Neural cell (in vitro differentiated cells): ENCODE measurements at regions not wholly inside any gene's neighbourhood (a gene's known extent, or its start where the extent isn't known, plus 50 kb on each side); places are given as distances from the start of the nearest gene placed in this dataset.

ENCODE experiments used
- H2AFZ ChIP-seq: fragments of 200-600, 300-800 bp; sonication (generic), shearing (Covaris generic); 2 replicates; pipeline ENCODE4 v1.6.0; 2014; ENCODE audit warnings: low read depth, mild to moderate bottlenecking, antibody characterized with exemption, low read length, moderate library complexity
- H3F3A ChIP-seq: fragments of 200-600 bp; shearing (Covaris generic); 2 replicates; pipeline ENCODE4 v1.6.1; 2016; ENCODE audit warnings: mild to moderate bottlenecking, moderate library complexity, mixed read lengths, antibody characterized with exemption, low read length; ENCODE audit not compliant: insufficient read depth, poor library complexity, severe bottlenecking
- H3K27ac ChIP-seq: fragments of 200-600, 300-800 bp; sonication (generic), shearing (Covaris generic); 2 replicates; pipeline ENCODE4 v1.5.1; 2014; ENCODE audit warnings: mild to moderate bottlenecking, low read length, moderate library complexity
- H3K27me3 ChIP-seq: fragments of 300-800, 200-600 bp; sonication (generic), shearing (Covaris generic); 2 replicates; pipeline ENCODE4 v1.6.0; 2014; ENCODE audit warnings: mild to moderate bottlenecking, low read depth, low read length, moderate library complexity; ENCODE audit not compliant: insufficient read depth
- H3K36me3 ChIP-seq: fragments of 300-800, 200-600 bp; sonication (generic), shearing (Covaris generic); 2 replicates; pipeline ENCODE4 v1.5.1; 2014; ENCODE audit warnings: mild to moderate bottlenecking, antibody characterized with exemption, low read length, moderate library complexity; ENCODE audit not compliant: insufficient read depth
- H3K4me2 ChIP-seq: fragments of 300-800, 200-600 bp; sonication (generic), shearing (Covaris generic); 2 replicates; pipeline ENCODE4 v1.6.0; 2014; ENCODE audit warnings: mild to moderate bottlenecking, low read length
- H3K4me3 ChIP-seq: fragments of 300-800, 200-600 bp; sonication (generic), shearing (Covaris generic); 2 replicates; pipeline ENCODE4 v1.5.1; 2014; ENCODE audit warnings: mild to moderate bottlenecking, low read length, moderate library complexity
- H3K79me2 ChIP-seq: fragments of 200-600 bp; shearing (Covaris generic); replicated peaks from 2 replicates; pipeline ENCODE4 v1.6.0; 2014; ENCODE audit warnings: mild to moderate bottlenecking, low read length, moderate library complexity; ENCODE audit not compliant: insufficient read depth
- H3K9ac ChIP-seq: fragments of 300-800, 200-600 bp; sonication (generic), shearing (Covaris generic); 2 replicates; pipeline ENCODE4 v1.6.1; 2016; ENCODE audit warnings: mild to moderate bottlenecking, low read length, mixed read lengths
- H3K9me2 ChIP-seq: fragments of 200-600 bp; shearing (Covaris generic); 2 replicates; pipeline ENCODE4 v1.6.1; 2016; ENCODE audit warnings: mild to moderate bottlenecking, low read length, mixed read lengths; ENCODE audit not compliant: insufficient read depth
- H3K9me3 ChIP-seq: fragments of 200-600, 300-800 bp; sonication (generic), shearing (Covaris generic); 2 replicates; pipeline ENCODE4 v1.6.1; 2016; ENCODE audit warnings: mild to moderate bottlenecking, mixed run types, low read length, moderate library complexity, mixed read lengths
- H4K20me1 ChIP-seq: fragments of 200-600 bp; shearing (Covaris generic); 2 replicates; pipeline ENCODE4 v1.6.1; 2016; ENCODE audit warnings: mild to moderate bottlenecking, mixed run types; ENCODE audit not compliant: insufficient read depth
- EP300 ChIP-seq: fragments of 450-650 bp; conservative IDR thresholded peaks from 2 replicates; pipeline ENCODE4 v1.6.1; 2014; ENCODE audit warnings: antibody characterized with exemption, mild to moderate bottlenecking, moderate library complexity; ENCODE audit not compliant: poor library complexity, severe bottlenecking
- EZH2 ChIP-seq: fragments of 200-600, 300-800 bp; shearing (Covaris generic), sonication (generic); IDR thresholded peaks from 2 replicates; pipeline ENCODE4 v1.6.1; 2014; ENCODE audit warnings: antibody characterized with exemption, low read length, borderline replicate concordance, mild to moderate bottlenecking; ENCODE audit not compliant: insufficient read depth, poor library complexity, severe bottlenecking
- MXI1 ChIP-seq: fragments of 450-650 bp; conservative IDR thresholded peaks from 2 replicates; pipeline ENCODE4 v1.6.1; 2014; ENCODE audit warnings: antibody characterized with exemption, mild to moderate bottlenecking; ENCODE audit not compliant: poor library complexity, severe bottlenecking
- POLR2AphosphoS5 ChIP-seq: IDR thresholded peaks from 2 replicates; pipeline ENCODE4 v1.6.1; 2012
- RAD21 ChIP-seq: fragments of 450-650 bp; conservative IDR thresholded peaks from 2 replicates; pipeline ENCODE4 v1.6.1; 2014; ENCODE audit warnings: antibody characterized with exemption, mild to moderate bottlenecking, moderate library complexity
- SMC3 ChIP-seq: fragments of 450-650 bp; conservative IDR thresholded peaks from 2 replicates; pipeline ENCODE4 v1.6.1; 2014; ENCODE audit warnings: antibody characterized with exemption, mild to moderate bottlenecking, moderate library complexity; ENCODE audit not compliant: poor library complexity
- TAF1 ChIP-seq: IDR thresholded peaks from 2 replicates; pipeline ENCODE4 v1.6.1; 2012; ENCODE audit warnings: low read depth
- TF ChIP-seq, protein P1 (sequence below): IDR thresholded peaks from 2 replicates; pipeline ENCODE4 v1.6.1; 2012; ENCODE audit warnings: borderline replicate concordance
- TF ChIP-seq, protein P2 (sequence below): fragments of 450-650 bp; IDR thresholded peaks from 2 replicates; pipeline ENCODE4 v1.5.1; 2014; ENCODE audit warnings: antibody characterized with exemption, mild to moderate bottlenecking, moderate library complexity; ENCODE audit not compliant: poor library complexity, severe bottlenecking

DNA sequence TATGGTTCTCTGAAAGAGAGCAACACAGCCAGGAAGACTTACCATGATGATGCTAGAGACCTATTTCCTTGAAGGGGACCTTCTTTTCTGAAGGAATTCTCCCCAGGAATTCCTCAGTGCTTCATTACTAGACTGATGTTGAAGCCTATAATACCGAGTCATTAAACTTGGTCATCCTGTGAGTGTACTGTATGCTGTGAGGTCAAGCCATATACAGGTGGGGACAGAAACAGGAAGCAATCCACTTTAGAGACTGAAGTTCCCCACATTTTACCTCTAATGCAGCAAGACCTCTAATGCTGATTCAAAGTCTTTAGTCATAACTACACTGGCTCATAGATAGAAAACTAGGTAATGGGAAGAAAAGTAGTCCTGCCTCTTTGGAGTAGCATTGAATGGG, 77.1 kb upstream of the RASEF start:
- Histone ChIP-seq H3K36me3 (no peaks in the 10 kb centered on the region), H3K27ac (no peak overlapping the region), H3K9ac (no peak overlapping the region), H3K4me2 (no peak overlapping the region), H3K9me3 (no peaks in the 10 kb centered on the region), H3K27me3 (no peaks in the 10 kb centered on the region), H3F3A (no peaks in the 10 kb centered on the region), H2AFZ (no peak overlapping the region), H3K79me2 (no peaks in the 10 kb centered on the region), H3K9me2 (no peaks in the 10 kb centered on the region), H3K4me3 (no peak overlapping the region), H4K20me1 (no peaks in the 10 kb centered on the region)
- no peak for TF ChIP-seq SMC3
- no peak for TF ChIP-seq EP300
- no peak for TF ChIP-seq RAD21
- TF ChIP-seq MXI1, result no peak
- TF ChIP-seq, protein P1, sequence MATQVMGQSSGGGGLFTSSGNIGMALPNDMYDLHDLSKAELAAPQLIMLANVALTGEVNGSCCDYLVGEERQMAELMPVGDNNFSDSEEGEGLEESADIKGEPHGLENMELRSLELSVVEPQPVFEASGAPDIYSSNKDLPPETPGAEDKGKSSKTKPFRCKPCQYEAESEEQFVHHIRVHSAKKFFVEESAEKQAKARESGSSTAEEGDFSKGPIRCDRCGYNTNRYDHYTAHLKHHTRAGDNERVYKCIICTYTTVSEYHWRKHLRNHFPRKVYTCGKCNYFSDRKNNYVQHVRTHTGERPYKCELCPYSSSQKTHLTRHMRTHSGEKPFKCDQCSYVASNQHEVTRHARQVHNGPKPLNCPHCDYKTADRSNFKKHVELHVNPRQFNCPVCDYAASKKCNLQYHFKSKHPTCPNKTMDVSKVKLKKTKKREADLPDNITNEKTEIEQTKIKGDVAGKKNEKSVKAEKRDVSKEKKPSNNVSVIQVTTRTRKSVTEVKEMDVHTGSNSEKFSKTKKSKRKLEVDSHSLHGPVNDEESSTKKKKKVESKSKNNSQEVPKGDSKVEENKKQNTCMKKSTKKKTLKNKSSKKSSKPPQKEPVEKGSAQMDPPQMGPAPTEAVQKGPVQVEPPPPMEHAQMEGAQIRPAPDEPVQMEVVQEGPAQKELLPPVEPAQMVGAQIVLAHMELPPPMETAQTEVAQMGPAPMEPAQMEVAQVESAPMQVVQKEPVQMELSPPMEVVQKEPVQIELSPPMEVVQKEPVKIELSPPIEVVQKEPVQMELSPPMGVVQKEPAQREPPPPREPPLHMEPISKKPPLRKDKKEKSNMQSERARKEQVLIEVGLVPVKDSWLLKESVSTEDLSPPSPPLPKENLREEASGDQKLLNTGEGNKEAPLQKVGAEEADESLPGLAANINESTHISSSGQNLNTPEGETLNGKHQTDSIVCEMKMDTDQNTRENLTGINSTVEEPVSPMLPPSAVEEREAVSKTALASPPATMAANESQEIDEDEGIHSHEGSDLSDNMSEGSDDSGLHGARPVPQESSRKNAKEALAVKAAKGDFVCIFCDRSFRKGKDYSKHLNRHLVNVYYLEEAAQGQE, result no peak
- TF ChIP-seq, protein P2, sequence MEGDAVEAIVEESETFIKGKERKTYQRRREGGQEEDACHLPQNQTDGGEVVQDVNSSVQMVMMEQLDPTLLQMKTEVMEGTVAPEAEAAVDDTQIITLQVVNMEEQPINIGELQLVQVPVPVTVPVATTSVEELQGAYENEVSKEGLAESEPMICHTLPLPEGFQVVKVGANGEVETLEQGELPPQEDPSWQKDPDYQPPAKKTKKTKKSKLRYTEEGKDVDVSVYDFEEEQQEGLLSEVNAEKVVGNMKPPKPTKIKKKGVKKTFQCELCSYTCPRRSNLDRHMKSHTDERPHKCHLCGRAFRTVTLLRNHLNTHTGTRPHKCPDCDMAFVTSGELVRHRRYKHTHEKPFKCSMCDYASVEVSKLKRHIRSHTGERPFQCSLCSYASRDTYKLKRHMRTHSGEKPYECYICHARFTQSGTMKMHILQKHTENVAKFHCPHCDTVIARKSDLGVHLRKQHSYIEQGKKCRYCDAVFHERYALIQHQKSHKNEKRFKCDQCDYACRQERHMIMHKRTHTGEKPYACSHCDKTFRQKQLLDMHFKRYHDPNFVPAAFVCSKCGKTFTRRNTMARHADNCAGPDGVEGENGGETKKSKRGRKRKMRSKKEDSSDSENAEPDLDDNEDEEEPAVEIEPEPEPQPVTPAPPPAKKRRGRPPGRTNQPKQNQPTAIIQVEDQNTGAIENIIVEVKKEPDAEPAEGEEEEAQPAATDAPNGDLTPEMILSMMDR, result no peak
- no peak for TF ChIP-seq POLR2AphosphoS5
- no peak for TF ChIP-seq TAF1
- no peak for TF ChIP-seq EZH2

DNA sequence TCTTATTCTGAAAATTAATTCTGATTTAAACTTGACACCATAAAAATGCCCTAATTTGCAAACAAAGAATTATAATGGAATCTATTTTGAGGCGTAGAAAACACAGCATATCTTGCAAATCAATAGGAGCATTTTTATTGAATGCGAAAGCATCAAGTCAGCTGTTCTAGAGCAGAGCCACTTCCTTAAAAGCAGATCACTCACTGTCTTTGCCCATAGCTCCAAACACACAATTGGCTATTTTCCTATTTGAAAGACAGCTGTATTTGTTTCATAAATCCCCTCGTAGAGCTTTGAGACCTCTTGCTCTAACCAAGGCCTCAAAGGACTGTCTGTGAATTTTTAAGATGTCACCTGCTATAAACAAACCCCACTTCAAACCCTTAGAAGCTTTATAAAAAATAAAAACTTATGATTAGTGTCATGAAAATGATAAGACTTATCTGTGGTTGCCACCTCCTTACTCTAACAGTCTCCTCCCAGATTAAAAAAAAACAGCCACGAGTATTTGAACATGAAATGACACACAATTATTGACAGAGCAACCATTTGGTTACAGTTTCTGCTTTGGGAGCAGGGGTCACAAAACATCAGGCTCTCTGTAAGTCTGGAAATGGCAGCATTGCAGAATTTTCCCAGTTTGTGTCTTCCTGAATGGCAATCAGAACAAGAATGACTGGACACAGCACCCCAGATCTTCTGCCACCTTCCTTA, 75.6 kb upstream of the RASEF start:
- Histone ChIP-seq H3K79me2 (no peaks in the 10 kb centered on the region), H4K20me1 (no peaks in the 10 kb centered on the region), H3K27ac (no peak overlapping the region), H2AFZ (no peak overlapping the region), H3K27me3 (no peaks in the 10 kb centered on the region), H3K9ac (no peak overlapping the region), H3K9me2 (no peaks in the 10 kb centered on the region), H3K4me3 (no peak overlapping the region), H3K4me2 (no peak overlapping the region), H3K36me3 (no peaks in the 10 kb centered on the region), H3F3A (no peaks in the 10 kb centered on the region), H3K9me3 (no peaks in the 10 kb centered on the region)
- no peak for TF ChIP-seq SMC3
- no peak for TF ChIP-seq POLR2AphosphoS5
- TF ChIP-seq RAD21, result no peak
- no peak for TF ChIP-seq EZH2
- TF ChIP-seq TAF1, result no peak
- TF ChIP-seq MXI1, result no peak
- no peak for TF ChIP-seq EP300
- TF ChIP-seq, protein P1, result no peak
